OCI-LY3 (cell line): ENCODE measurements at regions not wholly inside any gene's neighbourhood (a gene's known extent, or its start where the extent isn't known, plus 50 kb on each side); places are given as distances from the start of the nearest gene placed in this dataset.

Experiments
- H2AFZ ChIP-seq: fragments of 200-600, 300-600 bp; shearing (Covaris generic); 2 replicates; pipeline ENCODE4 v1.6.0; 2014; ENCODE audit warnings: antibody characterized with exemption, low read depth, low read length
- H3K27ac ChIP-seq: fragments of 200-600, 300-600 bp; sonication (generic); 2 replicates; pipeline ENCODE4 v1.5.1; 2014; ENCODE audit warnings: mild to moderate bottlenecking, low read length, moderate library complexity, mixed read lengths
- H3K27me3 ChIP-seq: fragments of 200-600, 300-600 bp; sonication (generic); 2 replicates; pipeline ENCODE4 v1.6.1; 2014; ENCODE audit warnings: low read depth, low read length, mixed read lengths
- H3K36me3 ChIP-seq: fragments of 200-600, 300-600 bp; sonication (generic); replicated peaks from 2 replicates; pipeline ENCODE3; 2014; ENCODE audit warnings: low read depth, low read length, mixed read lengths
- H3K4me1 ChIP-seq: fragments of 300-600, 200-600 bp; sonication (generic); 2 replicates; pipeline ENCODE4 v1.6.1; 2014; ENCODE audit warnings: low read length, mixed read lengths
- H3K4me2 ChIP-seq: fragments of 200-600, 300-600 bp; sonication (generic); 2 replicates; pipeline ENCODE4 v1.6.1; 2014; ENCODE audit warnings: low read length, mixed read lengths
- H3K4me3 ChIP-seq: fragments of 300-600, 200-600 bp; sonication (generic); 2 replicates; pipeline ENCODE4 v1.5.1; 2014; ENCODE audit warnings: antibody characterized with exemption, mild to moderate bottlenecking, low read length, moderate library complexity
- H3K79me2 ChIP-seq: fragments of 300-600, 200-600 bp; shearing (Covaris generic); 2 replicates; pipeline ENCODE4 v1.6.1; 2014; ENCODE audit warnings: mild to moderate bottlenecking, low read length, mixed read lengths
- H3K9ac ChIP-seq: fragments of 300-600, 200-600 bp; shearing (Covaris generic); 2 replicates; pipeline ENCODE4 v1.6.0; 2014; ENCODE audit warnings: mild to moderate bottlenecking, low read length, moderate library complexity
- H3K9me3 ChIP-seq: fragments of 200-600, 300-600 bp; shearing (Covaris generic); 2 replicates; pipeline ENCODE4 v1.6.1; 2014; ENCODE audit warnings: low read length, mixed read lengths; ENCODE audit not compliant: insufficient read depth
- H4K20me1 ChIP-seq: fragments of 200-600, 300-600 bp; sonication (generic); 2 replicates; pipeline ENCODE4 v1.6.1; 2016; ENCODE audit warnings: low read length, mixed read lengths; ENCODE audit not compliant: insufficient read depth
- EZH2phosphoT487 ChIP-seq: fragments of 200-600 bp; shearing (Covaris generic); IDR thresholded peaks from 2 replicates; pipeline ENCODE4 v1.6.1; 2018; ENCODE audit warnings: antibody characterized with exemption, mixed run types, low read depth
- TF ChIP-seq, protein P1 (sequence below): fragments of 200-600, 300-600 bp; sonication (generic); IDR thresholded peaks from 2 replicates; pipeline ENCODE4 v1.5.1; 2014; ENCODE audit warnings: antibody characterized with exemption, low read length, low read depth

DNA sequence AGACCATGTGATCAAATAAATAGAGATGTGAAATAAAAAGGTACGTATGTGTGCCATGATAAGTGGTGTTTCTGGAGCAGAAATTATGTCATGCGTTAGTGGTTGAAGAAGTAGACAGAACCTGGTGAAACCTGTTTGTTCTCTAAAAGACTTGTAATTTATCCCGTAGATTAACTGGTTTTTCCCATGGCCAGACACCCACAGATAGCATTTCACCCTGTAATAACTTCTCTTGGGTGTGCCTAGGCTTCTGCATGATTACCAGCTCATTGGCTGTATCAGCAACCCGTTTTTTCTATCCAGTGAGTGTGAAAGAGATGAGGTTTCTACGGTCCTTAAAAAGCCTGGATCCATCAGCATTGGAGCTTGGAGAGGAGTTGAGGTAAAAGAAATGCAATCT is 471.3 kb downstream of the NPIPA7 start:
- Histone ChIP-seq H3K4me2 (no peak overlapping the region), H3K27me3 (no peaks in the 10 kb centered on the region), H2AFZ (no peak overlapping the region), H4K20me1 (no peaks in the 10 kb centered on the region), H3K4me1 (no peaks in the 10 kb centered on the region), H3K79me2 (no peaks in the 10 kb centered on the region), H3K9ac (no peak overlapping the region), H3K27ac (no peak overlapping the region), H3K36me3 (no peaks in the 10 kb centered on the region), H3K4me3 (no peak overlapping the region), H3K9me3 (no peaks in the 10 kb centered on the region)
- TF ChIP-seq EZH2phosphoT487 = no peak
- TF ChIP-seq, protein P1, sequence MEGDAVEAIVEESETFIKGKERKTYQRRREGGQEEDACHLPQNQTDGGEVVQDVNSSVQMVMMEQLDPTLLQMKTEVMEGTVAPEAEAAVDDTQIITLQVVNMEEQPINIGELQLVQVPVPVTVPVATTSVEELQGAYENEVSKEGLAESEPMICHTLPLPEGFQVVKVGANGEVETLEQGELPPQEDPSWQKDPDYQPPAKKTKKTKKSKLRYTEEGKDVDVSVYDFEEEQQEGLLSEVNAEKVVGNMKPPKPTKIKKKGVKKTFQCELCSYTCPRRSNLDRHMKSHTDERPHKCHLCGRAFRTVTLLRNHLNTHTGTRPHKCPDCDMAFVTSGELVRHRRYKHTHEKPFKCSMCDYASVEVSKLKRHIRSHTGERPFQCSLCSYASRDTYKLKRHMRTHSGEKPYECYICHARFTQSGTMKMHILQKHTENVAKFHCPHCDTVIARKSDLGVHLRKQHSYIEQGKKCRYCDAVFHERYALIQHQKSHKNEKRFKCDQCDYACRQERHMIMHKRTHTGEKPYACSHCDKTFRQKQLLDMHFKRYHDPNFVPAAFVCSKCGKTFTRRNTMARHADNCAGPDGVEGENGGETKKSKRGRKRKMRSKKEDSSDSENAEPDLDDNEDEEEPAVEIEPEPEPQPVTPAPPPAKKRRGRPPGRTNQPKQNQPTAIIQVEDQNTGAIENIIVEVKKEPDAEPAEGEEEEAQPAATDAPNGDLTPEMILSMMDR = no peak

DNA sequence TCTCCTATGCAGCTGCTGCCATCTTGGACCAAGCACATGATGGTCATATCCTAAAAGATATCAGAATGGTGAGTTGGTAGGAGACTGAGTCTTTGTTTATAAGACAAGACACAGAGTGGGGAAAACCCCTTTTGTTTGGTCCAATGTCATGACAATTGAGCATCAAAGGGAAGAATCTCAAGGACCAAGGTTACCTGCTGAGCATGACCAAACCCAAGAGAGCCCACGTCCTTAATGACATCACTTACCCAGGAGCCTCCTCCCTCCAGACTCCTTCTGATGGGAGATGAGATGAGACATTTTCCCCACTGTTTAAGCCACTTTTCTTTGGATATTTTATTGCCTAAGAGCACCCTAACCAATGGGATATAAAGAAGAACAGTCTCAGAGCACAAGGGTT is 478.1 kb downstream of the NPIPA7 start:
- no peak overlapping the region for H2AFZ ChIP-seq
- TF ChIP-seq, protein P1 = no peak
- H4K20me1 ChIP-seq = no peaks in the 10 kb centered on the region
- no peak overlapping the region for H3K9ac ChIP-seq
- no peaks in the 10 kb centered on the region for H3K36me3 ChIP-seq
- no peak overlapping the region for H3K27ac ChIP-seq
- peaks cover 4% of the 10 kb centered on the region; the same call in 1 of the 2 replicates for H3K27me3 ChIP-seq
- H3K4me1 ChIP-seq = no peaks in the 10 kb centered on the region
- no peak overlapping the region for H3K4me3 ChIP-seq
- H3K4me2 ChIP-seq = no peak overlapping the region
- H3K79me2 ChIP-seq = no peaks in the 10 kb centered on the region
- H3K9me3 ChIP-seq = no peaks in the 10 kb centered on the region

DNA sequence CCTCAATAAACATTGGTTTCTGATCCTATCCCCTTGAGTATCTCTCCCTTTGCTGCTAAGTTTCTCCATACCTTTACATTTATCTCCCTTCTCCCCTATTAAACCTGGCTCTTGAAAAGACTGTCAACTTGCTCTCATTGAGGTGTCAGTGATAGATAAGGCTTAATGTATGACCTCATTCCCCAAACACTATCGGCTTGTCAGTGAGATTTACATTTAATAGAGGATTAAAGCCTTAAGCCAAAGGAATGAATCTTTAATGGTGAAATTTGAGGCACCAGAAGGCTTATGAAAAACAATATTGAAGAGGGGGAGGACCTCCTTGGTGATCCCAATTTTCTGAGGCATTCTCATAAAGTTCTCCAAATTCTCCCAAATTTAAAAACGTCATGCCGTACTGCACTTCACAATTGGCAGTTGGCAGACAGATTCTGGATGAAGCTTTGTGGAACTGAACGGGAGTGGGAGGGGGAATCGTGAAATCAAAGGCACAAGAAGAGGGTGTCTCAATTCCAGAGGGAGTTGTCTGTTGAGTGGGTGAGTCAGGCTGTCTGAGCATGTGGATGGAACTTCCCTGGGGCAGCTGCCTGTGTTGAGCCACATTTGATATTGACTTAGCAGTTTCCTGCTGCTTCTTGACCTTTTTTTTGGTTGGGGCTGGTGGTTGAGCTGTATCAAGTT is 478.8 kb downstream of the NPIPA7 start:
- H3K27ac ChIP-seq = no peak overlapping the region
- no peak for TF ChIP-seq EZH2phosphoT487
- TF ChIP-seq, protein P1 = no peak
- H4K20me1 ChIP-seq = no peaks in the 10 kb centered on the region
- H3K9me3 ChIP-seq = no peaks in the 10 kb centered on the region
- no peaks in the 10 kb centered on the region for H3K79me2 ChIP-seq
- no peaks in the 10 kb centered on the region for H3K36me3 ChIP-seq
- no peak overlapping the region for H2AFZ ChIP-seq
- no peak overlapping the region for H3K9ac ChIP-seq
- H3K27me3 ChIP-seq = peaks cover 4% of the 10 kb centered on the region; the same call in 1 of the 2 replicates
- no peaks in the 10 kb centered on the region for H3K4me1 ChIP-seq
- no peak overlapping the region for H3K4me3 ChIP-seq
- H3K4me2 ChIP-seq = no peak overlapping the region

DNA sequence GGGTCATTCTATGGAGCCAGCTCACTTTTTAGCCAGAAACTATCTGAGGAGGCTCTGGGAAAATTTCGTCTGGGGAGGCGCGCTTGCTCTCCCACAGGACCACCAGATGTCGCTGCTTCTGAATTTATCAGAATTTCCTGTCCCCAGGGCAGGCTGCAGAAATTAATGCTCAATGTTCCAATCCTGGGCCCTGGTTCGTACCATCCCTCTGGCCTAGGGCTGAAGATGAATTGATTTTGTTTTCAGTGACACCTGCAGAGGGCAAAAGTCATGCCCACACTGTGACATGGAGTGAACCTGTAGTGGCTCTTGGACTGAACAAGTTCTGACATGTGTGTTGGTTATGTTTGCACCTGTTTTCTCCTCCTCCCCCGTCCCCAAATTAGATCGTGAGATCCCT is 482.6 kb downstream of the NPIPA7 start:
- H4K20me1 ChIP-seq = no peaks in the 10 kb centered on the region
- no peak overlapping the region for H3K9ac ChIP-seq
- H3K27me3 ChIP-seq = peaks cover 4% of the 10 kb centered on the region; the same call in 1 of the 2 replicates
- TF ChIP-seq EZH2phosphoT487 = no peak
- TF ChIP-seq, protein P1 = peak; percentile 83
- no peak overlapping the region for H3K4me2 ChIP-seq
- H3K27ac ChIP-seq = no peak overlapping the region
- H2AFZ ChIP-seq = no peak overlapping the region
- no peaks in the 10 kb centered on the region for H3K79me2 ChIP-seq
- H3K9me3 ChIP-seq = no peaks in the 10 kb centered on the region
- no peak overlapping the region for H3K4me3 ChIP-seq
- no peaks in the 10 kb centered on the region for H3K36me3 ChIP-seq
- H3K4me1 ChIP-seq = no peaks in the 10 kb centered on the region
